HepG2 (cell line): ENCODE measurements at regions not wholly inside any gene's neighbourhood (a gene's known extent, or its start where the extent isn't known, plus 50 kb on each side); places are given as distances from the start of the nearest gene placed in this dataset.

Experiments used
- ATAC-seq: fragments of 200-7000 bp; cut with Tn5 transposase; 3 replicates; pipeline ENCODE4 v1.9.1; 2020; ENCODE audit warnings: mild to moderate bottlenecking, moderate library complexity
- BruUV-seq: library from RNA; stranded (reverse); fragments of 400-500 nt; replicated peaks from 2 replicates; lab custom pipeline; 2021; lab: Mats Ljungman, UMichigan
- CTCF ChIA-PET: fragments of 300-600 bp; formaldehyde crosslinking; extraction: SDS; loops from one replicate; lab custom pipeline; 2021; ENCODE audit warnings: low total read pairs, inconsistent platforms, low intra/inter-chr PET ratio; lab: Yijun Ruan, JAX
- POLR2A ChIA-PET: fragments of 350-600 bp; sonication (Branson Sonifier 250); formaldehyde crosslinking; loops from one replicate; lab custom pipeline; 2020; ENCODE audit warnings: antibody characterized with exemption, inconsistent platforms; lab: Yijun Ruan, JAX
- DNase-seq: peaks from one replicate; pipeline ENCODE4 v3.0.0-alpha.2; 2015; ENCODE audit warnings: low spot score
- FAIRE-seq: peaks from 3 replicates; lab custom pipeline; 2011; peaks lifted over from hg19 to GRCh38; lab: Jason Lieb, UNC
- H2AFZ ChIP-seq: one replicate; pipeline ENCODE4 v1.6.1; 2011; ENCODE audit warnings: low read length, inconsistent platforms
- H3K27ac ChIP-seq: fragments of 300-600 bp; 3 replicates; pipeline ENCODE4 v1.8.0; 2011; ENCODE audit warnings: mixed run types, mild to moderate bottlenecking, mixed read lengths, low read length, inconsistent platforms; ENCODE audit not compliant: insufficient read depth; ENCODE audit errors: extremely low read length
- H3K27me3 ChIP-seq, 2 experiments: fragments of 200-600 bp in 1 of 2; 2 replicates in 1 of 2; 3 replicates in 1 of 2; pipeline versions ENCODE4 v1.6.0 to v1.8.0; 2011; ENCODE audit warnings: low read length in 2 of 2, mild to moderate bottlenecking in 2 of 2, moderate library complexity in 2 of 2, inconsistent platforms in 1 of 2; ENCODE audit not compliant: insufficient read depth in 2 of 2, control insufficient read depth in 1 of 2
- H3K36me3 ChIP-seq, 2 experiments: fragments of 200-600 bp in 1 of 2; replicated peaks in 1 of 2; 2 replicates in 1 of 2; 3 replicates in 1 of 2; pipeline versions ENCODE4 v1.5.1 to v1.8.0; 2011; ENCODE audit warnings: low read length in 2 of 2, inconsistent platforms in 1 of 2; ENCODE audit not compliant: insufficient read depth in 2 of 2, control insufficient read depth in 1 of 2
- H3K4me1 ChIP-seq: 2 replicates; pipeline ENCODE4 v1.5.1; 2012; ENCODE audit warnings: low read length, inconsistent platforms; ENCODE audit not compliant: insufficient read depth
- H3K4me2 ChIP-seq: 2 replicates; pipeline ENCODE4 v1.6.0; 2011; ENCODE audit warnings: low read depth, low read length, inconsistent platforms
- H3K4me3 ChIP-seq, 3 experiments: fragments of 200-600 bp in 1 of 3; sonication (generic), shearing (Covaris generic) in 1 of 3; replicated peaks in 1 of 3; 2 replicates each; pipeline ENCODE4 v1.5.1; 2011 to 2016; ENCODE audit warnings: low read length in 3 of 3, inconsistent platforms in 2 of 3, low read depth in 2 of 3, mild to moderate bottlenecking in 2 of 3, control low read depth in 1 of 3, mixed read lengths in 1 of 3; ENCODE audit not compliant: insufficient read depth in 1 of 3
- H3K79me2 ChIP-seq: one replicate; pipeline ENCODE4 v1.6.1; 2011; ENCODE audit warnings: low read length, inconsistent platforms; ENCODE audit not compliant: insufficient read depth
- H3K9ac ChIP-seq: 2 replicates; pipeline ENCODE4 v1.6.0; 2011; ENCODE audit warnings: mild to moderate bottlenecking, low read depth, low read length, inconsistent platforms; ENCODE audit not compliant: insufficient read depth
- H3K9me3 ChIP-seq: 2 replicates; pipeline ENCODE4 v1.5.1; 2012; ENCODE audit warnings: mild to moderate bottlenecking, low read length
- H4K20me1 ChIP-seq: 2 replicates; pipeline ENCODE4 v1.6.0; 2011; ENCODE audit warnings: inconsistent platforms, mild to moderate bottlenecking, low read length, moderate library complexity; ENCODE audit not compliant: insufficient read depth
- BATF2 ChIP-seq: sonication (generic); formaldehyde crosslinking; IDR thresholded peaks from 2 replicates; pipeline ENCODE4 v1.8.0; 2022; ENCODE audit warnings: mild to moderate bottlenecking, missing genetic modification reagents, moderate library complexity
- FOXP1 ChIP-seq, 2 experiments: fragments of 450-650 bp in 1 of 2; IDR thresholded peaks; 2 replicates each; pipeline ENCODE4 v1.6.1; 2017 to 2018; ENCODE audit warnings: antibody characterized with exemption in 1 of 2
- HNRNPH1 ChIP-seq: fragments of 200-400 bp; formaldehyde crosslinking; optimal IDR thresholded peaks from 2 replicates; pipeline ENCODE3; 2017; ENCODE audit warnings: mild to moderate bottlenecking, low read depth, low read length
- HNRNPL ChIP-seq: fragments of 200-400 bp; formaldehyde crosslinking; IDR thresholded peaks from 2 replicates; pipeline ENCODE4 v1.6.1; 2017; ENCODE audit warnings: mild to moderate bottlenecking, low read depth, low read length
- KDM1A ChIP-seq: IDR thresholded peaks from 2 replicates; pipeline ENCODE4 v1.6.1; 2016; ENCODE audit warnings: missing compliant biosample characterization
- LCORL ChIP-seq, 2 experiments: fragments of 450-650 bp in 1 of 2; sonication (generic) in 1 of 2; formaldehyde crosslinking in 1 of 2; IDR thresholded peaks; 2 replicates each; pipeline versions ENCODE4 v1.5.0 to v1.6.1; 2017 to 2020; ENCODE audit warnings: antibody characterized with exemption in 1 of 2, missing genetic modification reagents in 1 of 2
- MAFG ChIP-seq: sonication (generic); formaldehyde crosslinking; IDR thresholded peaks from 2 replicates; pipeline ENCODE4 v1.5.1; 2020; ENCODE audit warnings: mild to moderate bottlenecking, missing genetic modification reagents
- MBD4 ChIP-seq: IDR thresholded peaks from 2 replicates; pipeline ENCODE4 v1.6.1; 2012; ENCODE audit warnings: low read length, inconsistent platforms, borderline replicate concordance
- MYNN ChIP-seq: sonication (generic); formaldehyde crosslinking; IDR thresholded peaks from 2 replicates; pipeline ENCODE4 v1.4.0; 2020; ENCODE audit warnings: mild to moderate bottlenecking, low read depth, missing genetic modification reagents
- NKX3-1 ChIP-seq: sonication (generic); formaldehyde crosslinking; IDR thresholded peaks from 2 replicates; pipeline ENCODE4 v1.5.0; 2020; ENCODE audit warnings: missing genetic modification reagents
- POLR2G ChIP-seq: fragments of 200-400 bp; formaldehyde crosslinking; IDR thresholded peaks from 2 replicates; pipeline ENCODE4 v1.6.1; 2018; ENCODE audit warnings: mild to moderate bottlenecking, low read depth, low read length, moderate library complexity
- RAD21 ChIP-seq: fragments of 450-650 bp; formaldehyde crosslinking; IDR thresholded peaks from 2 replicates; pipeline ENCODE4 v1.5.0; 2020; ENCODE audit warnings: mild to moderate bottlenecking
- RFX3 ChIP-seq: IDR thresholded peaks from 2 replicates; pipeline ENCODE4 v1.6.1; 2016; ENCODE audit warnings: missing biosample characterization, missing genetic modification reagents
- ZNF503 ChIP-seq: sonication (generic); formaldehyde crosslinking; IDR thresholded peaks from 2 replicates; pipeline ENCODE4 v1.4.0; 2020; ENCODE audit warnings: missing genetic modification reagents
- ZNF672 ChIP-seq: sonication (generic); formaldehyde crosslinking; IDR thresholded peaks from 2 replicates; pipeline ENCODE4 v1.8.1; 2022; ENCODE audit warnings: missing genetic modification reagents
- whole genome bisulfite sequencing: methylation state at CpG from one replicate; pipeline ENCODE4 v1.1.6; 2017; ENCODE audit warnings: low lambda C conversion rate; 5-methylcytosine and 5-hydroxymethylcytosine counted together
- in situ Hi-C: cut with HindIII; loops from 2 replicates; pipeline ENCODE4 v1.10.0; 2017; ENCODE audit warnings: low pct_unique_long_range_greater_than_20kb; ENCODE audit not compliant: extremely low pct_ligation_motif_present
- intact Hi-C: fragments of 100-400 bp; cut with micrococcal nuclease; formaldehyde crosslinking; loops from one replicate; pipeline ENCODE4 v1.10.0; 2022; ENCODE audit not compliant: unreplicated experiment
- TF ChIP-seq, protein P1 (sequence below): sonication (generic); formaldehyde crosslinking; IDR thresholded peaks from 2 replicates; pipeline ENCODE4 v1.4.0; 2020; ENCODE audit warnings: missing genetic modification reagents

DNA sequence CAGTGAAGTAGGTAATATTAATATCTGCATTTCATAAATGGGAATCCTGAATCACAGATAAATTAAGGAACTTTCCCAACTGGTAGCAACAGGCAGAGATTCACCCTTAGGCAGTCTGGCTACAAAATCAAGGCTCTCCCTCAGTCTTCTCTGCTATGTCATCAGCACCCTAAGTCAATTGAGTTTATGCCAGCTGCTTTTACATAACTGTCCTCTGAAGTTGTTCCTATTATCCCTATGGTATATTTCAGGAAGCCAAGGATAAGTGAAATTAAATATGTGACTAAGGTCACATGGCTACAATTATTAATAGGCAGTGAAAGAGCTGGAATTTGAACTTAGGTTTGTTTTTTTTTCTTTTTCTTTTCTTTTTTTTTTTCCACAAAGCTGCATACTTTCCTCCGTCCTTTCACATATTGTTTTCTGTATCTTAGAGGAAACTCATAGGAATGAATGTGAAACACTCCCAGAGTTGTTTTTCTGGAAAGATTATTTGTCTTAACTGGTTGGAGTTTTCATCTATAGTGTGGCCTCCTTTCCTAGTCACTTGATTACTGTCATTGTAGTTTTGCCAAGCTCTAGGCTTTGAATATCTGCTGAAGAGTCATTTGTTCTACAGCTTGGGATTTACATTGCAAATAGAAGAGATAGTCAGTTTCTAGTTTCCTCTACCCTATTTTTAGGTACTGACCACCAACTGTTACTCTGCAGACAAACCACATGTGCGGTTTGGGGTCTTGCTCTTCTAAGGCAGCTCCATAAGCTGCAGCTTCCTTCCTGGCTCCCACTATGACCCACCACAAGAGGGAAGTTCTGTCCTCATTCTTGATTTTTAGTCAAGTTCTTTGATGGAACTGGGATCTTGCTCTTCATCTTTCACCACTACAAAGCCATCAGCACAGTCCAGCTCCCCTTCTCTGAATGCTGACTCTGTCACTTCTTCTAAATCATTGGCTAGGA, 338.0 kb upstream of the KIAA1217 start:
- no peaks in the 10 kb centered on the region for H3K4me1 ChIP-seq
- no peak for ATAC-seq
- H3K4me3 ChIP-seq: no peak overlapping the region
- H2AFZ ChIP-seq: no peak overlapping the region
- H3K79me2 ChIP-seq: no peaks in the 10 kb centered on the region
- no peaks in the 10 kb centered on the region for H4K20me1 ChIP-seq
- no peaks in the 10 kb centered on the region for H3K9me3 ChIP-seq
- intact Hi-C loops: no loop called here
- 12% methylated on average over 2 of the region's 2 CpGs for WGBS
- no peak for TF ChIP-seq FOXP1 (IDR thresholded peaks at IDR 0.05)
- TF ChIP-seq FOXP1 (CRISPR knock-in tag; IDR thresholded peaks at IDR 0.05): no peak
- no peak for TF ChIP-seq HNRNPH1
- no peak for TF ChIP-seq ZNF503
- no peaks in the 10 kb centered on the region for H3K27me3 ChIP-seq
- DNase-seq: no peak
- no peaks in the 10 kb centered on the region for H3K36me3 ChIP-seq
- no peak overlapping the region for H3K27ac ChIP-seq
- BruUV-seq: no TSS peak
- POLR2A ChIA-PET: no interaction called here
- in situ Hi-C loops: no loop called here
- H3K9ac ChIP-seq: no peak overlapping the region
- CTCF ChIA-PET: no interaction called here
- no peak overlapping the region for H3K4me2 ChIP-seq
- no peak for FAIRE-seq

- in situ Hi-C loops (no loop called here), intact Hi-C loops (no loop called here)
- WGBS: 0% methylated on average over 2 of the region's 2 CpGs
- DNase-seq (no peak), FAIRE-seq (no peak), ATAC-seq (no peak)
- no peak overlapping the region for H3K9ac ChIP-seq
- H2AFZ ChIP-seq: no peak overlapping the region
- H3K27ac ChIP-seq: no peak overlapping the region
- BruUV-seq: no TSS peak
- H4K20me1 ChIP-seq: no peaks in the 10 kb centered on the region
- no peaks in the 10 kb centered on the region for H3K36me3 ChIP-seq
- H3K4me3 ChIP-seq: no peak overlapping the region
- no peaks in the 10 kb centered on the region for H3K4me1 ChIP-seq
- H3K9me3 ChIP-seq: no peaks in the 10 kb centered on the region
- POLR2A ChIA-PET: no interaction called here
- H3K27me3 ChIP-seq: no peaks in the 10 kb centered on the region
- H3K4me2 ChIP-seq: no peak overlapping the region
- H3K79me2 ChIP-seq: no peaks in the 10 kb centered on the region
- CTCF ChIA-PET: no interaction called here
- no peak for TF ChIP-seq KDM1A (CRISPR knock-in tag)
- TF ChIP-seq ZNF672 (CRISPR knock-in tag): no peak
- TF ChIP-seq, protein P1, sequence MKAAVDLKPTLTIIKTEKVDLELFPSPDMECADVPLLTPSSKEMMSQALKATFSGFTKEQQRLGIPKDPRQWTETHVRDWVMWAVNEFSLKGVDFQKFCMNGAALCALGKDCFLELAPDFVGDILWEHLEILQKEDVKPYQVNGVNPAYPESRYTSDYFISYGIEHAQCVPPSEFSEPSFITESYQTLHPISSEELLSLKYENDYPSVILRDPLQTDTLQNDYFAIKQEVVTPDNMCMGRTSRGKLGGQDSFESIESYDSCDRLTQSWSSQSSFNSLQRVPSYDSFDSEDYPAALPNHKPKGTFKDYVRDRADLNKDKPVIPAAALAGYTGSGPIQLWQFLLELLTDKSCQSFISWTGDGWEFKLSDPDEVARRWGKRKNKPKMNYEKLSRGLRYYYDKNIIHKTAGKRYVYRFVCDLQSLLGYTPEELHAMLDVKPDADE (CRISPR knock-in tag): no peak
- no peak for TF ChIP-seq HNRNPL
- no peak for TF ChIP-seq RAD21 (CRISPR knock-in tag)
- no peak for TF ChIP-seq NKX3-1 (CRISPR knock-in tag)
- TF ChIP-seq MAFG: no peak
- TF ChIP-seq RFX3 (CRISPR knock-in tag): no peak
- TF ChIP-seq MBD4: no peak
- no peak for TF ChIP-seq POLR2G
- no peak for TF ChIP-seq BATF2
- no peak for TF ChIP-seq LCORL (IDR thresholded peaks at IDR 0.05)
- no peak for TF ChIP-seq LCORL (CRISPR knock-in tag; IDR thresholded peaks at IDR 0.05)
- TF ChIP-seq MYNN (CRISPR knock-in tag): no peak
These were observed 336.6 kb upstream of the KIAA1217 start for GRCh38 chr10:23872290-23872689.
